Ascending aorta (tissue), 2 donors: ENCODE measurements at regions not wholly inside any gene's neighbourhood (a gene's known extent, or its start where the extent isn't known, plus 50 kb on each side); places are given as distances from the start of the nearest gene placed in this dataset.

ENCODE experiments used
- DNase-seq, 2 donors: peaks; one replicate each; pipeline ENCODE4 v3.0.0-alpha.2; 2019; ENCODE audit warnings: low spot score in 2 of 2
- H3K27ac ChIP-seq, 2 donors: fragments of 200-600 bp; sonication (generic); one replicate each; pipeline ENCODE4 v1.5.1; 2016 to 2017; ENCODE audit warnings: mild to moderate bottlenecking in 1 of 2
- H3K27me3 ChIP-seq: fragments of 200-600 bp; sonication (generic); one replicate; pipeline ENCODE4 v1.5.1; 2017
- H3K36me3 ChIP-seq, 2 donors: fragments of 200-600 bp; sonication (generic); one replicate each; pipeline ENCODE4 v1.5.1; 2016
- H3K4me1 ChIP-seq, 2 donors: fragments of 200-600 bp; sonication (generic); one replicate each; pipeline ENCODE4 v1.5.1; 2016 to 2017; ENCODE audit warnings: mild to moderate bottlenecking in 1 of 2
- H3K4me3 ChIP-seq, 2 donors: fragments of 200-600 bp; sonication (generic); one replicate each; pipeline ENCODE4 v1.5.1; 2016 to 2017; ENCODE audit warnings: mild to moderate bottlenecking in 1 of 2
- H3K9me3 ChIP-seq, 2 donors: fragments of 200-600 bp; sonication (generic); one replicate each; pipeline ENCODE4 v1.5.1; 2016
- CTCF ChIP-seq, 3 experiments: fragments of 200-600 bp in 2 of 3; fragments of 450-650 bp in 1 of 3; sonication (generic) in 2 of 3; IDR thresholded peaks; one replicate each; pipeline ENCODE4 v1.5.1; 2016 to 2019; ENCODE audit warnings: antibody characterized with exemption in 3 of 3, mild to moderate bottlenecking in 1 of 3, moderate library complexity in 1 of 3
- intact Hi-C: fragments of 100-400 bp; cut with DNase I; formaldehyde crosslinking; loops from one replicate; pipeline ENCODE4 v1.15.1; 2023

- TF ChIP-seq CTCF (IDR thresholded peaks at IDR 0.05), result no peak
- peak in 1 of 2 donors; percentile 69 for DNase-seq
- peaks cover 46 to 65% of the 10 kb centered on the region in 2 donors for H3K4me1 ChIP-seq
- H3K27ac ChIP-seq, result peak overlapping the region; percentile 75 to 76
- intact Hi-C loops, result loop anchor here (5.0 to 10.0 kb wide), 5 partner anchors 121 to 1156 kb away; partner anchors contain the start of genes FAM110A, SDCBP2 and SRXN1
- H3K36me3 ChIP-seq, result no peaks in the 10 kb centered on the region
- H3K27me3 ChIP-seq, result no peaks in the 10 kb centered on the region
- H3K9me3 ChIP-seq, result no peaks in the 10 kb centered on the region
- no peak overlapping the region for H3K4me3 ChIP-seq
These were observed 84.1 kb upstream of the SIRPA start for GRCh38 chr20:1810926-1811620.

GRCh38 chr20:1810572-1810925, 84.7 kb upstream of the SIRPA start:
- H3K4me3 ChIP-seq, result no peak overlapping the region
- peaks cover 43 to 60% of the 10 kb centered on the region in 2 donors for H3K4me1 ChIP-seq
- intact Hi-C loops, result loop anchor here (5.0 to 10.0 kb wide), 5 partner anchors 122 to 1156 kb away; partner anchors contain the start of genes FAM110A, SDCBP2 and SRXN1
- no peaks in the 10 kb centered on the region for H3K9me3 ChIP-seq
- no peaks in the 10 kb centered on the region for H3K36me3 ChIP-seq
- no peak for DNase-seq
- no peak for TF ChIP-seq CTCF (IDR thresholded peaks at IDR 0.05)
- peak overlapping the region; percentile 75 to 76 for H3K27ac ChIP-seq
- H3K27me3 ChIP-seq, result no peaks in the 10 kb centered on the region

DNA sequence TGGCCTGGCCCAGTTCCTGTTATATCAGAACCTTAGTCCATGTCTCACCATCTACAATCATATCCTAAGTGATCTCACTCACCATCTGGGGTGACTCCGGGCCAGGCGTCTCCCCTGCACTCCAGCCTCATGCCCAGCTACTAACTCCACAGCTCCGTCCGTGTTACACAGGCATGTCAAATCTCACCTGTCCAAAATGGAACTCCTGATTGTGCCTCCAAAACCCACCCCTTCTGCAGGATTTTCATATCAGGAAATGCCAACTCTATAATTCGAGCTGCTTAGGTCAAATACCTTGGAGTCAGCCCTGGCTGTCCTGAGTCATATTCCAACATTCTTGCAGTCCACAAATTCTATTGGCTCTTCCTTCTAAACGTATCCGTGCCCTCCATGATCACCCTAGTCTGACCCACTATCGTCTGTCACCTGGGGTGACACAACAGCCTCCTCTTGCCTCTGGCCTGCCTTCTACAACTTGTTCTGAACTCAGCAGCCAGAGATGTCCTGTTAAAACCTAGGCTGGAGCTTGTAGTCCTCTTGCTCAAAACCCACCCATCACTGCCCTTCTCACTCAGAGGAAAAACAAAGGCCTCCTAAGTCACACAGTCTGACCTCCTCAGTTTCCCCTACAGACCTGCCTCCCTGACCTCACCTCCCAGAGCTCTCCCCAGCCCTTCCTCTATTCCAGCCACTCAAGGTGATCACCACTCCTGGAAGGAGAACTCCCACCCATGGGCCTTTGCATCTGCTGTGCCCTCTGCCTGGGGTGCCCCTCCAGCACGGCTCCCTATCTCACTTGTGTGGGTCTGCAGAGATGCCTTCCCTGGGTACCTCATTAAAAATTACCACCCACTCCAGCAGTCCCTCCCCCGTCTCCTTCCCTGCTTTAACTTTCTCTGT, 85.3 kb upstream of the SIRPA start:
- intact Hi-C loops, result loop anchor here (2.0 to 10.0 kb wide), 7 partner anchors 122 to 1155 kb away; partner anchors contain the start of genes FAM110A, NSFL1C, SDCBP2 and SRXN1
- Histone ChIP-seq H3K4me3 (no peak overlapping the region), H3K27ac (peak overlapping the region; percentile 75 to 76), H3K36me3 (no peaks in the 10 kb centered on the region), H3K9me3 (no peaks in the 10 kb centered on the region), H3K4me1 (peaks cover 40 to 55% of the 10 kb centered on the region in 2 donors), H3K27me3 (no peaks in the 10 kb centered on the region)
- DNase-seq, result peak in 1 of 2 donors; percentile 58
- no peak for TF ChIP-seq CTCF (IDR thresholded peaks at IDR 0.05)

GRCh38 chr20:1809131-1809572, 86.1 kb upstream of the SIRPA start:
- Histone ChIP-seq H3K27ac (peak overlapping the region; percentile 75 to 76), H3K27me3 (no peaks in the 10 kb centered on the region), H3K4me1 (peaks cover 40 to 49% of the 10 kb centered on the region in 2 donors), H3K36me3 (no peaks in the 10 kb centered on the region), H3K9me3 (no peaks in the 10 kb centered on the region), H3K4me3 (no peak overlapping the region)
- TF ChIP-seq CTCF (IDR thresholded peaks at IDR 0.05), result no peak
- DNase-seq, result peak in 1 of 2 donors; percentile 60
- intact Hi-C loops, result loop anchor here (2.0 to 10.0 kb wide), 2 partner anchors 294 to 344 kb away; partner anchors contain the start of gene NSFL1C

DNA sequence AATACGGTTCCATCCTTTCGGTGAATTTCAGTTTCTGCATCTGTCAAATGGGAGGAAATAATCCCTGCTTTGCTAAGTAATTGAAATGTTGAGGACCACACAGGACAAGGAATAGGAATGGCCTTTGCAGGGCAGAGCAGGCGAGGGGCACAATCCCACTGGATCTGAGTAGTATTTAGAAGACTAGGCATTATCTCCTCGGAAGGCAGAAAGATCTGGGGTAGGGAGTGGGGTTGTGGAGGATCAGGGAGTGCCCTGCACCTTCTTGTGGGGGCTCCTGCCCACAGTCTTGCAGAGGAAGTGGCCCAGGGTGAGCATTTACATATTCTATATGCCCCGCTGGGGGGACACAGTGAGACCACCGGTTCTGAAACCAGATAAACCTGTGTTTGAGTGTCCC, 87.1 kb upstream of the SIRPA start:
- intact Hi-C loops, result loop anchor here (2.0 to 10.0 kb wide), 2 partner anchors 295 to 343 kb away; partner anchors contain the start of gene NSFL1C
- no peaks in the 10 kb centered on the region for H3K36me3 ChIP-seq
- H3K27ac ChIP-seq, result no peak overlapping the region
- no peaks in the 10 kb centered on the region for H3K9me3 ChIP-seq
- no peak for DNase-seq
- no peak overlapping the region for H3K4me3 ChIP-seq
- TF ChIP-seq CTCF (IDR thresholded peaks at IDR 0.05), result no peak
- H3K4me1 ChIP-seq, result peaks cover 32 to 40% of the 10 kb centered on the region in 2 donors
- H3K27me3 ChIP-seq, result no peaks in the 10 kb centered on the region
